HL-60 (cell line): ENCODE measurements at regions not wholly inside any gene's neighbourhood (a gene's known extent, or its start where the extent isn't known, plus 50 kb on each side); places are given as distances from the start of the nearest gene placed in this dataset.

ENCODE experiments used
- GABPA ChIP-seq: IDR thresholded peaks from 2 replicates; pipeline ENCODE4 v1.6.1; 2012; ENCODE audit warnings: low read depth
- POLR2AphosphoS5 ChIP-seq: IDR thresholded peaks from 2 replicates; pipeline ENCODE4 v1.6.1; 2012; ENCODE audit warnings: low read depth
- SPI1 ChIP-seq: IDR thresholded peaks from 2 replicates; pipeline ENCODE4 v1.6.1; 2012; ENCODE audit warnings: low read depth, mild to moderate bottlenecking, borderline replicate concordance
- TF ChIP-seq, protein P1 (sequence below): IDR thresholded peaks from one replicate; pipeline ENCODE4 v1.5.1; 2011; ENCODE audit warnings: low read length, control low read depth, inconsistent platforms; ENCODE audit not compliant: insufficient read depth
- TF ChIP-seq, protein P2 (sequence below): IDR thresholded peaks from 2 replicates; pipeline ENCODE4 v1.6.1; 2012; ENCODE audit warnings: low read depth; ENCODE audit not compliant: insufficient replicate concordance

DNA sequence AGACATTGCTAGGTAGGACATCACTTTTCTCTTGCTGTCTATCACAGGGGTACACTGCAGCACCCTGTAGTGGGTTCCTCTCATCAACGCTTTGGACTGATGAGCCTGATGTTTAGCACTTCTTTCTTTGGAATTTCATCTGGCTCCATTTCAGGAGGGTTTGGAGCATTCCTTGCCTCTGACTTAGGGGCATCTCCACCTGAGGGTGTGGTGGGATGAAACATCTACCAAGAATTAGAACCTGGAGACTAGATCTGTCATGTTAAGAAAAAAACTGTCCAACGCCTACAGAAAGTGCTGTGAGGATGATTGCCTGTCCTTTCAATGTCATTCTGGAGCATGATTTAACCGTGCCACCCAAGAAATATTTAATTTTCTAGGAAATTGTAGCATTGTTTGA is 648.4 kb downstream of the ETS1 start:
- no peak for TF ChIP-seq POLR2AphosphoS5
- TF ChIP-seq, protein P1, sequence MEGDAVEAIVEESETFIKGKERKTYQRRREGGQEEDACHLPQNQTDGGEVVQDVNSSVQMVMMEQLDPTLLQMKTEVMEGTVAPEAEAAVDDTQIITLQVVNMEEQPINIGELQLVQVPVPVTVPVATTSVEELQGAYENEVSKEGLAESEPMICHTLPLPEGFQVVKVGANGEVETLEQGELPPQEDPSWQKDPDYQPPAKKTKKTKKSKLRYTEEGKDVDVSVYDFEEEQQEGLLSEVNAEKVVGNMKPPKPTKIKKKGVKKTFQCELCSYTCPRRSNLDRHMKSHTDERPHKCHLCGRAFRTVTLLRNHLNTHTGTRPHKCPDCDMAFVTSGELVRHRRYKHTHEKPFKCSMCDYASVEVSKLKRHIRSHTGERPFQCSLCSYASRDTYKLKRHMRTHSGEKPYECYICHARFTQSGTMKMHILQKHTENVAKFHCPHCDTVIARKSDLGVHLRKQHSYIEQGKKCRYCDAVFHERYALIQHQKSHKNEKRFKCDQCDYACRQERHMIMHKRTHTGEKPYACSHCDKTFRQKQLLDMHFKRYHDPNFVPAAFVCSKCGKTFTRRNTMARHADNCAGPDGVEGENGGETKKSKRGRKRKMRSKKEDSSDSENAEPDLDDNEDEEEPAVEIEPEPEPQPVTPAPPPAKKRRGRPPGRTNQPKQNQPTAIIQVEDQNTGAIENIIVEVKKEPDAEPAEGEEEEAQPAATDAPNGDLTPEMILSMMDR: no peak
- TF ChIP-seq GABPA: no peak
- TF ChIP-seq, protein P2, sequence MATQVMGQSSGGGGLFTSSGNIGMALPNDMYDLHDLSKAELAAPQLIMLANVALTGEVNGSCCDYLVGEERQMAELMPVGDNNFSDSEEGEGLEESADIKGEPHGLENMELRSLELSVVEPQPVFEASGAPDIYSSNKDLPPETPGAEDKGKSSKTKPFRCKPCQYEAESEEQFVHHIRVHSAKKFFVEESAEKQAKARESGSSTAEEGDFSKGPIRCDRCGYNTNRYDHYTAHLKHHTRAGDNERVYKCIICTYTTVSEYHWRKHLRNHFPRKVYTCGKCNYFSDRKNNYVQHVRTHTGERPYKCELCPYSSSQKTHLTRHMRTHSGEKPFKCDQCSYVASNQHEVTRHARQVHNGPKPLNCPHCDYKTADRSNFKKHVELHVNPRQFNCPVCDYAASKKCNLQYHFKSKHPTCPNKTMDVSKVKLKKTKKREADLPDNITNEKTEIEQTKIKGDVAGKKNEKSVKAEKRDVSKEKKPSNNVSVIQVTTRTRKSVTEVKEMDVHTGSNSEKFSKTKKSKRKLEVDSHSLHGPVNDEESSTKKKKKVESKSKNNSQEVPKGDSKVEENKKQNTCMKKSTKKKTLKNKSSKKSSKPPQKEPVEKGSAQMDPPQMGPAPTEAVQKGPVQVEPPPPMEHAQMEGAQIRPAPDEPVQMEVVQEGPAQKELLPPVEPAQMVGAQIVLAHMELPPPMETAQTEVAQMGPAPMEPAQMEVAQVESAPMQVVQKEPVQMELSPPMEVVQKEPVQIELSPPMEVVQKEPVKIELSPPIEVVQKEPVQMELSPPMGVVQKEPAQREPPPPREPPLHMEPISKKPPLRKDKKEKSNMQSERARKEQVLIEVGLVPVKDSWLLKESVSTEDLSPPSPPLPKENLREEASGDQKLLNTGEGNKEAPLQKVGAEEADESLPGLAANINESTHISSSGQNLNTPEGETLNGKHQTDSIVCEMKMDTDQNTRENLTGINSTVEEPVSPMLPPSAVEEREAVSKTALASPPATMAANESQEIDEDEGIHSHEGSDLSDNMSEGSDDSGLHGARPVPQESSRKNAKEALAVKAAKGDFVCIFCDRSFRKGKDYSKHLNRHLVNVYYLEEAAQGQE: no peak
- no peak for TF ChIP-seq SPI1
